Keratinocyte (primary cell): ENCODE measurements at regions not wholly inside any gene's neighbourhood (a gene's known extent, or its start where the extent isn't known, plus 50 kb on each side); places are given as distances from the start of the nearest gene placed in this dataset.
"Not testable (repeated sequence)": the region's sequence is repeated elsewhere in the genome, so short reads cannot be mapped to it uniquely, and the experiment has no call there.

Experiments used
- EZH2 ChIP-seq: IDR thresholded peaks from one replicate; pipeline ENCODE4 v1.6.1; 2012; ENCODE audit warnings: inconsistent platforms, mild to moderate bottlenecking, low read length, moderate library complexity
- TF ChIP-seq, protein P1 (sequence below), 3 experiments: IDR thresholded peaks in 1 of 3; conservative IDR thresholded peaks in 1 of 3; optimal IDR thresholded peaks in 1 of 3; 2 replicates in 2 of 3; 3 replicates in 1 of 3; pipeline versions ENCODE3 to v1.5.1; 2011; ENCODE audit warnings: low read length in 3 of 3, mild to moderate bottlenecking in 3 of 3, moderate library complexity in 2 of 3, control low read depth in 1 of 3, inconsistent platforms in 1 of 3; ENCODE audit not compliant: insufficient read depth in 2 of 3; ENCODE audit errors: extremely low read depth in 1 of 3

DNA sequence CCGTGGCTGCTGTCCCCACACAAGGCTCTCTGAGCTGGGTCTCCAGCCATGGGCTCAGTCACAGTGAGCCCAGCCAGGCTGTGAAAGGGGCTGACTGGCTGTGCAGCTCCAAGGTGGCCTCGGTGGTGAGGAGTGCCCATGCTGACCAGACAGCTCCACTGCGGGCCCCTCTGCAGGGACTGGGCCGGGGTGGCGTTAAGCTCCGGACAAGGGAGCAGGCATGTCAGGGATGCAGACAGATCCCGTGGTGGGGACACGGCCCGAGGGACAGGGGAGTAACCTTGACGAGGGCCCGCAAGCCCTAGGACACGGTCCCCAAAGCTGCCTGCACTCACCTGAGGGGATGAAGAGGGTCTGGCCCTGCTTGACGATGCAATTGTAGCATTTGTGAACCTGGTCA lies 132.0 kb downstream of the TUBA3C start:
- TF ChIP-seq, protein P1, sequence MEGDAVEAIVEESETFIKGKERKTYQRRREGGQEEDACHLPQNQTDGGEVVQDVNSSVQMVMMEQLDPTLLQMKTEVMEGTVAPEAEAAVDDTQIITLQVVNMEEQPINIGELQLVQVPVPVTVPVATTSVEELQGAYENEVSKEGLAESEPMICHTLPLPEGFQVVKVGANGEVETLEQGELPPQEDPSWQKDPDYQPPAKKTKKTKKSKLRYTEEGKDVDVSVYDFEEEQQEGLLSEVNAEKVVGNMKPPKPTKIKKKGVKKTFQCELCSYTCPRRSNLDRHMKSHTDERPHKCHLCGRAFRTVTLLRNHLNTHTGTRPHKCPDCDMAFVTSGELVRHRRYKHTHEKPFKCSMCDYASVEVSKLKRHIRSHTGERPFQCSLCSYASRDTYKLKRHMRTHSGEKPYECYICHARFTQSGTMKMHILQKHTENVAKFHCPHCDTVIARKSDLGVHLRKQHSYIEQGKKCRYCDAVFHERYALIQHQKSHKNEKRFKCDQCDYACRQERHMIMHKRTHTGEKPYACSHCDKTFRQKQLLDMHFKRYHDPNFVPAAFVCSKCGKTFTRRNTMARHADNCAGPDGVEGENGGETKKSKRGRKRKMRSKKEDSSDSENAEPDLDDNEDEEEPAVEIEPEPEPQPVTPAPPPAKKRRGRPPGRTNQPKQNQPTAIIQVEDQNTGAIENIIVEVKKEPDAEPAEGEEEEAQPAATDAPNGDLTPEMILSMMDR (optimal IDR thresholded peaks at IDR 0.05 in 1 of 3, IDR thresholded peaks at IDR 0.05 in 1 of 3, conservative IDR thresholded peaks at IDR 0.05 in 1 of 3; ENCODE audit: extremely low read depth in 1 of 3, insufficient read depth in 2 of 3, low read length in 3 of 3): not testable (repeated sequence)
- TF ChIP-seq EZH2: not testable (repeated sequence)
